Right lobe of liver (tissue), 6 donors: ENCODE measurements at regions not wholly inside any gene's neighbourhood (a gene's known extent, or its start where the extent isn't known, plus 50 kb on each side); places are given as distances from the start of the nearest gene placed in this dataset.

Experiments
- ATAC-seq, 4 donors: fragments of 200-7000 bp; cut with Tn5 transposase; one replicate each; pipeline ENCODE4 v1.9.1; 2020; ENCODE audit warnings: mild to moderate bottlenecking in 4 of 4, moderate library complexity in 4 of 4
- DNase-seq, 3 donors: peaks; one replicate each; pipeline ENCODE4 v3.0.0-alpha.2; 2020
- H3K27ac ChIP-seq, 3 donors: fragments of 200-600 bp; one replicate each; pipeline ENCODE4 v1.8.0; 2022
- H3K27me3 ChIP-seq, 2 donors: fragments of 200-600 bp; one replicate each; pipeline ENCODE4 v1.8.0; 2022
- H3K36me3 ChIP-seq, 4 donors: fragments of 200-600 bp; sonication (generic) in 1 of 4; one replicate each; pipeline versions ENCODE4 v1.5.1 to v1.8.0; 2017 to 2022; ENCODE audit warnings: control low read depth in 1 of 4
- H3K4me1 ChIP-seq, 4 donors: fragments of 200-600 bp; sonication (generic) in 1 of 4; one replicate each; pipeline versions ENCODE4 v1.5.1 to v1.8.0; 2017 to 2022; ENCODE audit warnings: control low read depth in 1 of 4
- H3K4me3 ChIP-seq, 3 donors: fragments of 200-600 bp; one replicate each; pipeline ENCODE4 v1.8.0; 2022
- H3K9me3 ChIP-seq, 4 donors: fragments of 200-600 bp; sonication (generic) in 1 of 4; one replicate each; pipeline versions ENCODE4 v1.5.1 to v1.8.0; 2017 to 2022; ENCODE audit warnings: control low read depth in 1 of 4
- CTCF ChIP-seq, 4 donors: fragments of 200-600 bp in 3 of 4; fragments of 450-650 bp in 1 of 4; IDR thresholded peaks; one replicate each; pipeline versions ENCODE4 v1.5.1 to v1.8.0; 2016 to 2022; ENCODE audit warnings: antibody characterized with exemption in 4 of 4, mild to moderate bottlenecking in 2 of 4
- POLR2A ChIP-seq: fragments of 450-650 bp; IDR thresholded peaks from one replicate; pipeline ENCODE4 v1.6.1; 2017; ENCODE audit warnings: antibody characterized with exemption, mild to moderate bottlenecking
- WGBS: methylation state at CpG from one replicate; pipeline ENCODE4 v1.1.6; 2018; ENCODE audit warnings: low coverage, low lambda C conversion rate; ENCODE audit not compliant: insufficient coverage; ENCODE audit errors: missing lambda C conversion rate; 5-methylcytosine and 5-hydroxymethylcytosine counted together
- intact Hi-C, 2 donors: fragments of 100-400 bp; cut with DNase I; formaldehyde crosslinking; loops; one replicate each; pipeline versions ENCODE4 v1.11.2 to v1.14.1; 2022
- donor health status: DM: no; HTN: yes; CAD: no.
- donor health status: DM: no; HTN: no; CAD: no.
- donor health status: DM: no; HTN: no; CAD: no.
- donor health status: DM: no; HTN: yes; CAD: no.
- donor health status: DM: no; HTN: yes; CAD: no.

GRCh38 chr3:82977871-82978270 is 1216.4 kb upstream of the GBE1 start:
- TF ChIP-seq CTCF (IDR thresholded peaks at IDR 0.05) (no peak), POLR2A (no peak)
- Histone ChIP-seq H3K4me3 (no peak overlapping the region), H3K27me3 (no peaks in the 10 kb centered on the region), H3K4me1 (no peaks in the 10 kb centered on the region), H3K27ac (no peak overlapping the region), H3K36me3 (no peaks in the 10 kb centered on the region), H3K9me3 (no peaks in the 10 kb centered on the region)
- 68% methylated on average over 3 of the region's 3 CpGs for WGBS
- DNase-seq (no peak), ATAC-seq (no peak)
- intact Hi-C loops: no loop called here

DNA sequence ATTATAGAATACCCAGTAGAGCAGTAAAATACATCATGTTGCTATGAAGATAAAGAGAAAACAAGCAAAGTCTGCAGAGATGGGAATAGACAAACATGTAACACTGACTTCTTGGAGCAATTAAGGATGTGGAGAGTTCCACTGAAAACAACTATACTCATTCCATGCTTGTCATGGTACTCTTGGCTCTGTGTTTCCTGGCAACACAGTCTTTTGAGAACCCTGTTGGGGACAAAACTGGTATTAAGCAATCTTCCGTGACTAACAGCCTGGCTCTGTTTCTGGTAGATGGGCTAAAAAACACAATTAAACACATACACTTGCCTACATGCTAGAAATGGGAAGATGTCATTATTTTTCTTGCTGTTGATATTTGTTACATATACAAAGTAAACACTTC is 1212.3 kb upstream of the GBE1 start:
- H3K9me3 ChIP-seq: no peaks in the 10 kb centered on the region
- no peak overlapping the region for H3K27ac ChIP-seq
- H3K36me3 ChIP-seq: no peaks in the 10 kb centered on the region
- H3K4me1 ChIP-seq: no peaks in the 10 kb centered on the region
- TF ChIP-seq CTCF (IDR thresholded peaks at IDR 0.05) (no peak), POLR2A (no peak)
- H3K4me3 ChIP-seq: no peak overlapping the region
- WGBS: 29% methylated on average over 1 of the region's 1 CpG
- DNase-seq (no peak), ATAC-seq (no peak)
- intact Hi-C loops: no loop called here
- H3K27me3 ChIP-seq: no peaks in the 10 kb centered on the region

GRCh38 chr3:82960379-82960778 is 1198.9 kb upstream of the GBE1 start:
- Histone ChIP-seq H3K9me3 (no peaks in the 10 kb centered on the region), H3K27ac (no peak overlapping the region), H3K4me3 (no peak overlapping the region), H3K36me3 (no peaks in the 10 kb centered on the region), H3K4me1 (no peaks in the 10 kb centered on the region), H3K27me3 (no peaks in the 10 kb centered on the region)
- intact Hi-C loops: no loop called here
- TF ChIP-seq POLR2A (no peak), CTCF (IDR thresholded peaks at IDR 0.05) (no peak)
- no peak for ATAC-seq
- DNase-seq: no peak

DNA sequence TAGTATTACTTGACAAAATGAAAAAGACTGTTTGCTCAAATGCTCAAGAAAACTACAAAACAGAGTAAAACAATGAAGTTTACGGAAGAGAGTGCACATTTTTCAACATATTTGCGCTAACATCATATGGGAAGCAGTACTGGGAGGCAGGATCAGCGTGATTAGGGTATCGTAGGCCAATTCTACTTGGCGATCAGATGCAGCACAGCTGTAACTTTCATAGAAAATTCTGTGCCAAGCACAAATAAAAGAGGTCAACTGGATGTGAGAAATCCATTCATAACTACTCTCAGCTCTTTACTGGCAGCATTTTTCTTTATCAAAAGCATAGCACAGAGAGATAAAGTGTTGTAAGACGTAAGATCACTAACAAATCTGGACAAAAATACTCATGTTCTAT is 1196.3 kb upstream of the GBE1 start:
- no peaks in the 10 kb centered on the region for H3K27me3 ChIP-seq
- TF ChIP-seq CTCF (IDR thresholded peaks at IDR 0.05) (no peak), POLR2A (no peak)
- no peak overlapping the region for H3K27ac ChIP-seq
- ATAC-seq: no peak
- no peak overlapping the region for H3K4me3 ChIP-seq
- no peak for DNase-seq
- no peaks in the 10 kb centered on the region for H3K9me3 ChIP-seq
- H3K4me1 ChIP-seq: no peaks in the 10 kb centered on the region
- WGBS: 65% methylated on average over 6 of the region's 6 CpGs
- H3K36me3 ChIP-seq: no peaks in the 10 kb centered on the region
- intact Hi-C loops: no loop called here

DNA sequence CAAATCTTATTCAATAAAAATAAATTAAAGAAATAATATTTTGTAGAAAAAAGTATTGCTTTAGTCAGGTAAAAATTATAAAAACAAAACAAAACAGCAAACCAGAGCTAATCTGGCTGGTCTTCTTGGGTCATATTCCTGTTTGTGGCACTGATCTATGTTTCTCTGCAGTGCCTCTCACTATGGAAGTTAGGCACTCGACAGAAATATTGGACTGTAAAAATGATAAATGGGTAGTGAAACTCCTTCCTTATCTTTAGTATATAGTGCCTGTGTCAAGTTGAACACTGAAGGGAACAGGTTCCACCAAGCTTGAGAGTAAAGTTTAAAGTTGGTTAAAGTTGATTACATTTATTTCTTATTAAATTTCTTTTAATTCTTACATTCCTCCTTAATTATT is 1195.6 kb upstream of the GBE1 start:
- no peaks in the 10 kb centered on the region for H3K36me3 ChIP-seq
- H3K27ac ChIP-seq: no peak overlapping the region
- WGBS: 31% methylated on average over 1 of the region's 1 CpG
- TF ChIP-seq POLR2A (no peak), CTCF (IDR thresholded peaks at IDR 0.05) (no peak)
- ATAC-seq (no peak), DNase-seq (no peak)
- no peaks in the 10 kb centered on the region for H3K9me3 ChIP-seq
- H3K4me1 ChIP-seq: no peaks in the 10 kb centered on the region
- intact Hi-C loops: no loop called here
- no peak overlapping the region for H3K4me3 ChIP-seq
- no peaks in the 10 kb centered on the region for H3K27me3 ChIP-seq
